ENCODE measurements at regions not wholly inside any gene's neighbourhood (a gene's known extent, or its start where the extent isn't known, plus 50 kb on each side); places are given as distances from the start of the nearest gene placed in this dataset.

GRCh38 chr13:61148211-61148610 lies 267.4 kb downstream of the PCDH20 start (continued):
- no peak for TF ChIP-seq SIN3A (conservative IDR thresholded peaks at IDR 0.05 in 1 of 2, IDR thresholded peaks at IDR 0.05 in 1 of 2; ENCODE audit: low read depth in 1 of 2, low read length in 2 of 2)
